Activated CD4-positive, alpha-beta memory T cell treated with anti-CD3 and anti-CD28 coated beads for 36 hours (primary cell): ENCODE measurements at regions not wholly inside any gene's neighbourhood (a gene's known extent, or its start where the extent isn't known, plus 50 kb on each side); places are given as distances from the start of the nearest gene placed in this dataset.

ENCODE experiments used
- CTCF ChIA-PET: fragments of 350-600 bp; sonication (Branson Sonifier 250); formaldehyde crosslinking; loops from one replicate; lab custom pipeline; 2021; ENCODE audit warnings: antibody characterized with exemption, inconsistent platforms; lab: Charles Lee
- POLR2A ChIA-PET: fragments of 350-600 bp; sonication (Branson Sonifier 250); formaldehyde crosslinking; loops from one replicate; lab custom pipeline; 2021; ENCODE audit warnings: antibody characterized with exemption; lab: Charles Lee
- DNase-seq: peaks from one replicate; pipeline ENCODE4 v3.0.0-alpha.2; 2020
- H3K27ac Mint-ChIP-seq: one replicate; pipeline ENCODE4 v1.8.0; 2021; ENCODE audit warnings: mixed read lengths
- H3K27me3 Mint-ChIP-seq: one replicate; pipeline ENCODE4 v1.8.0; 2021; ENCODE audit warnings: mixed read lengths
- H3K36me3 Mint-ChIP-seq: one replicate; pipeline ENCODE4 v1.8.0; 2021; ENCODE audit warnings: mixed read lengths
- H3K4me1 Mint-ChIP-seq: one replicate; pipeline ENCODE4 v1.8.0; 2021; ENCODE audit warnings: low read depth, mixed read lengths
- H3K4me3 Mint-ChIP-seq: one replicate; pipeline ENCODE4 v1.8.0; 2021; ENCODE audit warnings: mild to moderate bottlenecking, mixed read lengths
- H3K9me3 Mint-ChIP-seq: one replicate; pipeline ENCODE4 v1.8.0; 2021; ENCODE audit warnings: mixed read lengths
- intact Hi-C: fragments of 100-400 bp; cut with micrococcal nuclease; formaldehyde crosslinking; loops from one replicate; pipeline ENCODE4 v1.15.1; 2023

GRCh38 chr9:18394847-18395351 lies 79.1 kb upstream of the ADAMTSL1 start:
- Mint-ChIP-seq H3K36me3 (no peaks in the 10 kb centered on the region), H3K27ac (no peak overlapping the region), H3K27me3 (no peaks in the 10 kb centered on the region), H3K4me1 (no peaks in the 10 kb centered on the region), H3K4me3 (no peak overlapping the region), H3K9me3 (no peaks in the 10 kb centered on the region)
- POLR2A ChIA-PET: no interaction called here
- intact Hi-C loops: no loop called here
- CTCF ChIA-PET: no interaction called here
- DNase-seq: no peak

- H3K27me3 Mint-ChIP-seq: no peaks in the 10 kb centered on the region
- no peak overlapping the region for H3K27ac Mint-ChIP-seq
- intact Hi-C loops: no loop called here
- POLR2A ChIA-PET: no interaction called here
- no peaks in the 10 kb centered on the region for H3K36me3 Mint-ChIP-seq
- H3K9me3 Mint-ChIP-seq: no peaks in the 10 kb centered on the region
- no peak for DNase-seq
- CTCF ChIA-PET: no interaction called here
- no peaks in the 10 kb centered on the region for H3K4me1 Mint-ChIP-seq
- no peak overlapping the region for H3K4me3 Mint-ChIP-seq
Observed at GRCh38 chr9:18396102-18396728, 77.7 kb upstream of the ADAMTSL1 start.

GRCh38 chr9:18397076-18397475 lies 76.9 kb upstream of the ADAMTSL1 start:
- ChIA-PET POLR2A (no interaction called here), CTCF (interaction anchor here (0.7 kb wide), 1 partner anchor 39 kb away, joined by 3 read pairs; no protein-coding TSS in a partner anchor)
- Mint-ChIP-seq H3K4me1 (no peaks in the 10 kb centered on the region), H3K27ac (no peak overlapping the region), H3K9me3 (no peaks in the 10 kb centered on the region), H3K36me3 (no peaks in the 10 kb centered on the region), H3K4me3 (no peak overlapping the region), H3K27me3 (no peaks in the 10 kb centered on the region)
- DNase-seq: no peak
- intact Hi-C loops: no loop called here

- no peaks in the 10 kb centered on the region for H3K4me1 Mint-ChIP-seq
- no peaks in the 10 kb centered on the region for H3K36me3 Mint-ChIP-seq
- intact Hi-C loops: no loop called here
- no peaks in the 10 kb centered on the region for H3K9me3 Mint-ChIP-seq
- CTCF ChIA-PET: no interaction called here
- H3K27me3 Mint-ChIP-seq: no peaks in the 10 kb centered on the region
- H3K4me3 Mint-ChIP-seq: no peak overlapping the region
- H3K27ac Mint-ChIP-seq: no peak overlapping the region
- DNase-seq: no peak
- POLR2A ChIA-PET: no interaction called here
Observed at GRCh38 chr9:18398038-18398437, 75.9 kb upstream of the ADAMTSL1 start.

- H3K36me3 Mint-ChIP-seq: no peaks in the 10 kb centered on the region
- H3K4me1 Mint-ChIP-seq: no peaks in the 10 kb centered on the region
- H3K4me3 Mint-ChIP-seq: no peak overlapping the region
- H3K27me3 Mint-ChIP-seq: no peaks in the 10 kb centered on the region
- H3K27ac Mint-ChIP-seq: no peak overlapping the region
- ChIA-PET CTCF (no interaction called here), POLR2A (no interaction called here)
- H3K9me3 Mint-ChIP-seq: no peaks in the 10 kb centered on the region
- no peak for DNase-seq
- intact Hi-C loops: no loop called here
Observed at GRCh38 chr9:18404434-18405029, 69.4 kb upstream of the ADAMTSL1 start.

- no peak overlapping the region for H3K27ac Mint-ChIP-seq
- no peaks in the 10 kb centered on the region for H3K36me3 Mint-ChIP-seq
- no peak for DNase-seq
- no peaks in the 10 kb centered on the region for H3K27me3 Mint-ChIP-seq
- CTCF ChIA-PET: no interaction called here
- no peaks in the 10 kb centered on the region for H3K9me3 Mint-ChIP-seq
- H3K4me3 Mint-ChIP-seq: no peak overlapping the region
- H3K4me1 Mint-ChIP-seq: no peaks in the 10 kb centered on the region
- intact Hi-C loops: no loop called here
- POLR2A ChIA-PET: no interaction called here
Observed at GRCh38 chr9:18405240-18405639, 68.7 kb upstream of the ADAMTSL1 start.

GRCh38 chr9:18410983-18411382 lies 63.0 kb upstream of the ADAMTSL1 start:
- Mint-ChIP-seq H3K27ac (no peak overlapping the region), H3K4me3 (no peak overlapping the region), H3K27me3 (peaks cover 5% of the 10 kb centered on the region), H3K4me1 (no peaks in the 10 kb centered on the region), H3K36me3 (no peaks in the 10 kb centered on the region), H3K9me3 (no peaks in the 10 kb centered on the region)
- ChIA-PET CTCF (no interaction called here), POLR2A (no interaction called here)
- no peak for DNase-seq
- intact Hi-C loops: no loop called here

GRCh38 chr9:18421391-18421790 lies 52.6 kb upstream of the ADAMTSL1 start:
- Mint-ChIP-seq H3K4me3 (no peak overlapping the region), H3K36me3 (no peaks in the 10 kb centered on the region), H3K27me3 (no peaks in the 10 kb centered on the region), H3K9me3 (no peaks in the 10 kb centered on the region), H3K27ac (no peak overlapping the region), H3K4me1 (no peaks in the 10 kb centered on the region)
- intact Hi-C loops: no loop called here
- POLR2A ChIA-PET: no interaction called here
- DNase-seq: no peak
- CTCF ChIA-PET: no interaction called here

GRCh38 chr9:18422296-18423036 lies 51.5 kb upstream of the ADAMTSL1 start:
- POLR2A ChIA-PET: no interaction called here

GRCh38 chr9:18423791-18424531 lies 50.0 kb upstream of the ADAMTSL1 start:
- H3K36me3 Mint-ChIP-seq: no peaks in the 10 kb centered on the region
- no peak overlapping the region for H3K27ac Mint-ChIP-seq
- CTCF ChIA-PET: interaction anchor here (1.4 kb wide), 1 partner anchor 19 kb away, joined by 4 read pairs; no protein-coding TSS in a partner anchor
- no peaks in the 10 kb centered on the region for H3K9me3 Mint-ChIP-seq
- POLR2A ChIA-PET: no interaction called here
- H3K4me3 Mint-ChIP-seq: no peak overlapping the region
- intact Hi-C loops: no loop called here
- H3K27me3 Mint-ChIP-seq: no peaks in the 10 kb centered on the region
- H3K4me1 Mint-ChIP-seq: no peaks in the 10 kb centered on the region
- DNase-seq: no peak

More at GRCh38 chr9:18422296-18423036, 51.5 kb upstream of the ADAMTSL1 start:
- Mint-ChIP-seq H3K9me3 (no peaks in the 10 kb centered on the region), H3K4me1 (no peaks in the 10 kb centered on the region), H3K4me3 (no peak overlapping the region), H3K36me3 (no peaks in the 10 kb centered on the region), H3K27me3 (no peaks in the 10 kb centered on the region), H3K27ac (no peak overlapping the region)
- intact Hi-C loops: no loop called here
- CTCF ChIA-PET: interaction anchor here (1.4 kb wide), 1 partner anchor 21 kb away, joined by 4 read pairs; no protein-coding TSS in a partner anchor
- DNase-seq: no peak
